GM12873 (cell line): ENCODE measurements at regions not wholly inside any gene's neighbourhood (a gene's known extent, or its start where the extent isn't known, plus 50 kb on each side); places are given as distances from the start of the nearest gene placed in this dataset.

ENCODE experiments used
- CTCF ChIP-seq: IDR thresholded peaks from 2 replicates; pipeline ENCODE4 v1.5.1; 2012; ENCODE audit warnings: low read depth, mild to moderate bottlenecking, moderate library complexity, low read length, control low read depth; ENCODE audit not compliant: insufficient read depth; ENCODE audit errors: missing control alignments

- no peak for TF ChIP-seq CTCF
Measured at GRCh38 chr2:16728351-16729136, 62.9 kb upstream of the CYRIA start.

- no peak for TF ChIP-seq CTCF
Measured at GRCh38 chr2:16727256-16727655, 61.6 kb upstream of the CYRIA start.

- no peak for TF ChIP-seq CTCF
Measured at GRCh38 chr2:16726577-16726976, 60.9 kb upstream of the CYRIA start.

- TF ChIP-seq CTCF = no peak
Measured at GRCh38 chr2:16726147-16726546, 60.5 kb upstream of the CYRIA start.

GRCh38 chr2:16725549-16725948 lies 59.9 kb upstream of the CYRIA start:
- no peak for TF ChIP-seq CTCF

- TF ChIP-seq CTCF = no peak
Measured at GRCh38 chr2:16722677-16723076, 57.0 kb upstream of the CYRIA start.

- TF ChIP-seq CTCF = no peak
Measured at GRCh38 chr2:16722126-16722525, 56.5 kb upstream of the CYRIA start.
